Nephron (organoid): ENCODE measurements at regions not wholly inside any gene's neighbourhood (a gene's known extent, or its start where the extent isn't known, plus 50 kb on each side); places are given as distances from the start of the nearest gene placed in this dataset.
"Not testable (repeated sequence)": the region's sequence is repeated elsewhere in the genome, so short reads cannot be mapped to it uniquely, and the experiment has no call there.

ENCODE experiments used
- H3K27ac Mint-ChIP-seq, 3 experiments: 2 replicates each; pipeline ENCODE4 v1.8.0; 2020; ENCODE audit warnings: mixed read lengths in 3 of 3, mild to moderate bottlenecking in 2 of 3, moderate library complexity in 1 of 3
- H3K27me3 Mint-ChIP-seq: 2 replicates; pipeline ENCODE4 v1.8.0; 2021; ENCODE audit warnings: low read depth, mild to moderate bottlenecking, moderate library complexity, mixed read lengths
- H3K36me3 Mint-ChIP-seq: 2 replicates; pipeline ENCODE4 v1.8.0; 2020; ENCODE audit warnings: low read depth, mixed read lengths
- H3K4me1 Mint-ChIP-seq: 2 replicates; pipeline ENCODE4 v1.8.0; 2020; ENCODE audit warnings: mixed read lengths
- H3K4me3 Mint-ChIP-seq, 3 experiments: 2 replicates each; pipeline ENCODE4 v1.8.0; 2020; ENCODE audit warnings: mild to moderate bottlenecking in 3 of 3, mixed read lengths in 3 of 3, moderate library complexity in 2 of 3
- H3K9me3 Mint-ChIP-seq: 2 replicates; pipeline ENCODE4 v1.8.0; 2020; ENCODE audit warnings: mixed read lengths
- CTCF ChIP-seq, 3 experiments: fragments of 200-600 bp; sonication (generic); IDR thresholded peaks; one replicate each; pipeline ENCODE4 v1.5.0; 2021; ENCODE audit warnings: antibody characterized with exemption in 3 of 3; ENCODE audit not compliant: unreplicated experiment in 3 of 3

- Mint-ChIP-seq H3K4me1 (peaks cover 40% of the 10 kb centered on the region), H3K27me3 (no peaks in the 10 kb centered on the region), H3K4me3 (no peak overlapping the region), H3K27ac (peak overlapping the region in 2 of 3 experiments; percentile 44 to 46), H3K36me3 (peaks cover 4% of the 10 kb centered on the region), H3K9me3 (peaks cover 4% of the 10 kb centered on the region)
- TF ChIP-seq CTCF (IDR thresholded peaks at IDR 0.05; ENCODE audit: unreplicated experiment in 3 of 3) = no peak
These were observed 54.9 kb upstream of the FMOD start for GRCh38 chr1:203405703-203406438.

- peaks cover 7% of the 10 kb centered on the region for H3K9me3 Mint-ChIP-seq
- peaks cover 4% of the 10 kb centered on the region for H3K36me3 Mint-ChIP-seq
These were observed 55.6 kb upstream of the FMOD start for GRCh38 chr1:203406446-203407045.

GRCh38 chr1:203407296-203407695 is 56.4 kb upstream of the FMOD start:
- Mint-ChIP-seq H3K9me3 (peaks cover 7% of the 10 kb centered on the region), H3K36me3 (peaks cover 4% of the 10 kb centered on the region), H3K4me3 (no peak overlapping the region), H3K4me1 (peaks cover 33% of the 10 kb centered on the region), H3K27me3 (no peaks in the 10 kb centered on the region), H3K27ac (peak overlapping the region in 1 of 3 experiments; percentile 5)
- no peak for TF ChIP-seq CTCF (IDR thresholded peaks at IDR 0.05; ENCODE audit: unreplicated experiment in 3 of 3)

More at GRCh38 chr1:203406446-203407045, 55.6 kb upstream of the FMOD start:
- no peak for TF ChIP-seq CTCF (IDR thresholded peaks at IDR 0.05; ENCODE audit: unreplicated experiment in 3 of 3)
- peak overlapping the region in 2 of 3 experiments; percentile 44 to 46 for H3K27ac Mint-ChIP-seq
- no peaks in the 10 kb centered on the region for H3K27me3 Mint-ChIP-seq
- H3K4me1 Mint-ChIP-seq = peaks cover 35% of the 10 kb centered on the region
- no peak overlapping the region for H3K4me3 Mint-ChIP-seq

- H3K4me3 Mint-ChIP-seq = no peak overlapping the region
- no peaks in the 10 kb centered on the region for H3K27me3 Mint-ChIP-seq
- H3K36me3 Mint-ChIP-seq = peaks cover 4% of the 10 kb centered on the region
- H3K4me1 Mint-ChIP-seq = peaks cover 18% of the 10 kb centered on the region
- H3K27ac Mint-ChIP-seq = peak overlapping the region in 2 of 3 experiments; percentile 32 to 39
- H3K9me3 Mint-ChIP-seq = peaks cover 19% of the 10 kb centered on the region
- no peak for TF ChIP-seq CTCF (IDR thresholded peaks at IDR 0.05; ENCODE audit: unreplicated experiment in 3 of 3)
These were observed 57.9 kb upstream of the FMOD start for GRCh38 chr1:203408486-203409481.

- Mint-ChIP-seq H3K36me3 (peaks cover 4% of the 10 kb centered on the region), H3K4me1 (peaks cover 17% of the 10 kb centered on the region), H3K27me3 (peaks cover 5% of the 10 kb centered on the region), H3K27ac (no peak overlapping the region), H3K9me3 (peaks cover 26% of the 10 kb centered on the region), H3K4me3 (no peak overlapping the region)
- no peak for TF ChIP-seq CTCF (IDR thresholded peaks at IDR 0.05; ENCODE audit: unreplicated experiment in 3 of 3)
These were observed 59.4 kb upstream of the FMOD start for GRCh38 chr1:203410182-203410900.

GRCh38 chr1:203411431-203411830 is 60.5 kb upstream of the FMOD start:
- not testable (repeated sequence) for H3K27me3 Mint-ChIP-seq, H3K27ac Mint-ChIP-seq, H3K36me3 Mint-ChIP-seq, H3K4me3 Mint-ChIP-seq, H3K4me1 Mint-ChIP-seq
- peaks cover 29% of the 10 kb centered on the region for H3K9me3 Mint-ChIP-seq
